Erythroblast (primary cell): ENCODE measurements at regions not wholly inside any gene's neighbourhood (a gene's known extent, or its start where the extent isn't known, plus 50 kb on each side); places are given as distances from the start of the nearest gene placed in this dataset.

ENCODE experiments used
- GATA1 ChIP-seq: IDR thresholded peaks from 2 replicates; pipeline ENCODE4 v1.6.1; 2011; ENCODE audit warnings: low read depth, mild to moderate bottlenecking, control low read depth, low read length, moderate library complexity
- POLR2A ChIP-seq: IDR thresholded peaks from 2 replicates; pipeline ENCODE4 v1.6.1; 2011; ENCODE audit warnings: mild to moderate bottlenecking, low read length

GRCh38 chr2:7780321-7780720, 863.1 kb downstream of the RNF144A start:
- TF ChIP-seq POLR2A (no peak), GATA1 (no peak)
